ENCODE measurements at regions not wholly inside any gene's neighbourhood (a gene's known extent, or its start where the extent isn't known, plus 50 kb on each side); places are given as distances from the start of the nearest gene placed in this dataset.

- no peak for TF ChIP-seq CTBP2 (IDR thresholded peaks at IDR 0.05; ENCODE audit: borderline replicate concordance, insufficient read depth, insufficient read length, low read length)
- no peak for TF ChIP-seq PHF8 (conservative IDR thresholded peaks at IDR 0.05; ENCODE audit: low read depth, low read length)
Measured at GRCh38 chr18:6553234-6553900, 138.7 kb upstream of the L3MBTL4 start (continued).
